Adrenal gland (tissue), 9 donors: ENCODE measurements at regions not wholly inside any gene's neighbourhood (a gene's known extent, or its start where the extent isn't known, plus 50 kb on each side); places are given as distances from the start of the nearest gene placed in this dataset.

Source experiments
- DNase-seq, 7 donors: peaks; one replicate each; pipeline ENCODE4 v3.0.0-alpha.2; 2019 to 2020
- H3K27ac ChIP-seq, 5 donors: fragments of 200-600 bp; sonication (generic) in 4 of 5; 1 replicate in 3 of 5; 2 replicates in 2 of 5; pipeline versions ENCODE4 v1.5.1 to v1.8.0; 2016 to 2020; ENCODE audit warnings: mild to moderate bottlenecking in 1 of 5
- H3K27me3 ChIP-seq: fragments of 200-600 bp; 2 replicates; pipeline ENCODE4 v1.8.0; 2021
- H3K36me3 ChIP-seq, 2 donors: fragments of 200-600 bp; replicated peaks in 1 of 2; 1 replicate in 1 of 2; 2 replicates in 1 of 2; pipeline versions ENCODE4 v1.5.1 to v1.8.0; 2018 to 2022
- H3K4me1 ChIP-seq, 2 donors: fragments of 200-600 bp; replicated peaks in 1 of 2; 1 replicate in 1 of 2; 2 replicates in 1 of 2; pipeline versions ENCODE4 v1.5.1 to v1.8.0; 2018 to 2021
- H3K4me3 ChIP-seq, 4 donors: fragments of 200-600 bp; sonication (generic) in 3 of 4; one replicate each; pipeline ENCODE4 v1.5.1; 2016 to 2018
- H3K9me3 ChIP-seq, 3 donors: fragments of 200-600 bp; sonication (generic) in 1 of 3; replicated peaks in 1 of 3; 1 replicate in 2 of 3; 2 replicates in 1 of 3; pipeline versions ENCODE4 v1.5.1 to v1.8.0; 2016 to 2021
- POLR2A ChIP-seq, 2 donors: fragments of 450-650 bp; IDR thresholded peaks; one replicate each; pipeline ENCODE4 v1.6.1; 2017; ENCODE audit warnings: antibody characterized with exemption in 2 of 2, mild to moderate bottlenecking in 2 of 2, moderate library complexity in 1 of 2
- WGBS, 4 donors: extraction: QIAGEN DNeasy Blood & Tissue Kit in 2 of 4; methylation state at CpG; one replicate each; pipeline versions ENCODE4 v1.1.5 to v1.1.7; 2013 to 2017; 5-methylcytosine and 5-hydroxymethylcytosine counted together
- intact Hi-C, 2 donors: fragments of 100-400 bp; cut with DNase I; formaldehyde crosslinking; loops; one replicate each; pipeline versions ENCODE4 v1.14.1 to v1.15.0; 2022 to 2023
- TF ChIP-seq, protein P1 (sequence below), 6 experiments: fragments of 450-650 bp in 4 of 6; fragments of 200-600 bp in 2 of 6; sonication (generic) in 1 of 6; IDR thresholded peaks; 1 replicate in 5 of 6; 2 replicates in 1 of 6; pipeline versions ENCODE4 v1.5.1 to v1.8.0; 2016 to 2021; ENCODE audit warnings: antibody characterized with exemption in 6 of 6, mild to moderate bottlenecking in 2 of 6, moderate library complexity in 1 of 6
- donor health status: healthy with polysubstance abuse.
- donor health status: Bipolar disorder and iron deficiency.
- donor health status: DM: yes; HTN: yes; CAD: no.
- donor health status: DM: no; HTN: no; CAD: no.
- donor health status: DM: no; HTN: no; CAD: no.

DNA sequence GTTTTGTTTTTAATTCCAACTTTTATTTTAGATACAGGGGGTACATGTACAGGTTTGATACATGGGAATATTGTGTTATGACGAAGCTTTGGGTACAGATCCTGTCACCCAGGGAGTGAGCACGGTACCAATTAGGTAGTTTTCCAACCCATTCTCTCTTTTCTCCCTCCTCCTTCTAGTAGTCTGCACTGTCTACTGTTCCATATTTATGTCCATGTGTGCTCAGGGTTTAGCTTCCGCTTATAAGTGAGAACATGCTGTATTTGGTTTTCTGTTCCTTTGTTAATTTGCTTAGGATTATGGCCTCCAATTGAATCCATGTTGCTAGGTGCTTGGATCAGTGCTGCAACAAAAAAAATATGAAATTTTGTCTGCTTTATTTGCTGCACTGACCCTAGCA is 659.3 kb upstream of the TMEFF2 start:
- Histone ChIP-seq H3K9me3 (no peaks in the 10 kb centered on the region), H3K27me3 (no peaks in the 10 kb centered on the region), H3K4me1 (no peaks in the 10 kb centered on the region), H3K27ac (no peak overlapping the region), H3K4me3 (no peak overlapping the region), H3K36me3 (no peaks in the 10 kb centered on the region)
- DNase-seq, result no peak
- TF ChIP-seq POLR2A (IDR thresholded peaks at IDR 0.05), result no peak
- TF ChIP-seq, protein P1, sequence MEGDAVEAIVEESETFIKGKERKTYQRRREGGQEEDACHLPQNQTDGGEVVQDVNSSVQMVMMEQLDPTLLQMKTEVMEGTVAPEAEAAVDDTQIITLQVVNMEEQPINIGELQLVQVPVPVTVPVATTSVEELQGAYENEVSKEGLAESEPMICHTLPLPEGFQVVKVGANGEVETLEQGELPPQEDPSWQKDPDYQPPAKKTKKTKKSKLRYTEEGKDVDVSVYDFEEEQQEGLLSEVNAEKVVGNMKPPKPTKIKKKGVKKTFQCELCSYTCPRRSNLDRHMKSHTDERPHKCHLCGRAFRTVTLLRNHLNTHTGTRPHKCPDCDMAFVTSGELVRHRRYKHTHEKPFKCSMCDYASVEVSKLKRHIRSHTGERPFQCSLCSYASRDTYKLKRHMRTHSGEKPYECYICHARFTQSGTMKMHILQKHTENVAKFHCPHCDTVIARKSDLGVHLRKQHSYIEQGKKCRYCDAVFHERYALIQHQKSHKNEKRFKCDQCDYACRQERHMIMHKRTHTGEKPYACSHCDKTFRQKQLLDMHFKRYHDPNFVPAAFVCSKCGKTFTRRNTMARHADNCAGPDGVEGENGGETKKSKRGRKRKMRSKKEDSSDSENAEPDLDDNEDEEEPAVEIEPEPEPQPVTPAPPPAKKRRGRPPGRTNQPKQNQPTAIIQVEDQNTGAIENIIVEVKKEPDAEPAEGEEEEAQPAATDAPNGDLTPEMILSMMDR (IDR thresholded peaks at IDR 0.05), result no peak
- intact Hi-C loops, result no loop called here
- WGBS, 4 donors, result 67 to 80% (median 70%) methylated on average over 3 of the region's 3 CpGs

DNA sequence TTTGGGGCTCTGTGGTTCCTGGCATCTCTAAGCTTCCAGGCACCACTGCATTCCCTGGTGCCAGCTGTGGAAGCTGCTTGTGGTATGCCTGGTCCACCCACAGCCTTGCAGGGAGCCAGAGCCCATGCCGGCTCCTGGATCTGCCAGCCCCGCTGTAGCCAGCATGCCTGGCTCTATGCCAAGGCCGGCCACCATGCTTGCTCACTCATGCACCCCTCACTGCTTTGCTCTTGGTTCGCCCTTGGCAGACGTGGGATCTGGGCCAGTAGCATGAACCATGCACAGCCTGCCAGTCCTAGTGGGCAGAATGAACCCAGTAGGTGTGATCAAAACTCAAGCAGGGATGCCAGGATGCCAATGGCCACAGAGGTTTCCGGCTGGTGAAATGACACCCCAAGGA is 634.2 kb upstream of the TMEFF2 start:
- H3K27ac ChIP-seq, result no peak overlapping the region
- peak in 3 of 7 donors; percentile 15 to 50 (median 16) for DNase-seq
- no peak overlapping the region for H3K4me3 ChIP-seq
- no peaks in the 10 kb centered on the region for H3K27me3 ChIP-seq
- 70 to 86% (median 73%) methylated on average over 4 to 6 of the region's 6 CpGs for WGBS, 4 donors
- intact Hi-C loops, result no loop called here
- no peaks in the 10 kb centered on the region for H3K4me1 ChIP-seq
- H3K9me3 ChIP-seq, result no peaks in the 10 kb centered on the region
- TF ChIP-seq POLR2A (IDR thresholded peaks at IDR 0.05), result no peak
- TF ChIP-seq, protein P1 (IDR thresholded peaks at IDR 0.05), result no peak
- no peaks in the 10 kb centered on the region for H3K36me3 ChIP-seq

DNA sequence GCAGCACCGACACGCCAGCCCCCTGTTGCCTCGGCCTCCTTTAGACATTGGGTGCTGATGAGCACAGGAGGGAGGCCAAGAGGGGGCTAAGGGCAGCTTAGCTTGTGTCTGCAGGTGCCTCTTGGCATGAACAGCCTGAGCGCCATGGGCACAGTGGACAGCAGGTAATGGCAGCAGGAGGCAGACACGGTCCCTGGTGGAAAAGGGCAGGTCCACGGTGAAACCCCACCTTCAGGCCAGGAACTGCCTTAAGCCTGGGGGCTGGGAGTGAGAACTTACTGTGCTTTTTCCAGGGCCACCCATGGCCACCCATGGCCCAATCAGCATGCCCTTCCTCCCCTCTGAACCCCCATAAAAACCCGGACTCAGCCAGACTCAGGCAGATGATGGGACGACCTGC is 633.4 kb upstream of the TMEFF2 start:
- no peaks in the 10 kb centered on the region for H3K27me3 ChIP-seq
- H3K9me3 ChIP-seq, result no peaks in the 10 kb centered on the region
- H3K36me3 ChIP-seq, result no peaks in the 10 kb centered on the region
- 87 to 100% (median 92%) methylated on average over 6 to 8 of the region's 8 CpGs for WGBS, 4 donors
- intact Hi-C loops, result no loop called here
- no peak for TF ChIP-seq POLR2A (IDR thresholded peaks at IDR 0.05)
- TF ChIP-seq, protein P1 (IDR thresholded peaks at IDR 0.05), result no peak
- H3K4me1 ChIP-seq, result no peaks in the 10 kb centered on the region
- no peak overlapping the region for H3K4me3 ChIP-seq
- H3K27ac ChIP-seq, result no peak overlapping the region
- no peak for DNase-seq

DNA sequence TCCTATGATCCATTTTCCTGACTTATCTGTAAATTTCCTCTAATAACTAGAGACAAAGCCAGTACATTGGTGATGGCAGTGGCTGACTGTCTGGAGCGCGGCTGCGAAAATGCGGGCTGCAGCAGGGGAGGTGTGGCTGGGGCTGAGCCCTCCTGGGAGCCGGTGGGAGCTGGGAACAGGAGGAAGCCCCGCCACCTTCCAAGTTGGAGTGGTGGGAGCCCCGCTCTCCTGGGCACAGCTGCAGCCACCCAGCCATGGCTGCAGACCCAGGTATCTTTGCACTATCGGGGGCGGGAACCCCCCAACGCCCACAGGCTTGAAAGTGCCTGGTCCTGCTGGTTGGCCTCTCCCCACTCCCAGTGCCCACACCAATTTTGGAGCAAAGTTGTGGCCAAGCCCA is 633.0 kb upstream of the TMEFF2 start:
- Histone ChIP-seq H3K27ac (no peak overlapping the region), H3K9me3 (no peaks in the 10 kb centered on the region), H3K36me3 (no peaks in the 10 kb centered on the region), H3K4me1 (no peaks in the 10 kb centered on the region), H3K4me3 (no peak overlapping the region), H3K27me3 (no peaks in the 10 kb centered on the region)
- no peak for TF ChIP-seq POLR2A (IDR thresholded peaks at IDR 0.05)
- TF ChIP-seq, protein P1 (IDR thresholded peaks at IDR 0.05), result no peak
- DNase-seq, result no peak
- intact Hi-C loops, result no loop called here
- WGBS, 4 donors, result 92 to 100% (median 93%) methylated on average over 4 to 10 of the region's 10 CpGs
